PC-3 (cell line): ENCODE measurements at regions not wholly inside any gene's neighbourhood (a gene's known extent, or its start where the extent isn't known, plus 50 kb on each side); places are given as distances from the start of the nearest gene placed in this dataset.
"Not testable (repeated sequence)": the region's sequence is repeated elsewhere in the genome, so short reads cannot be mapped to it uniquely, and the experiment has no call there.

Experiments
- CTCF ChIP-seq: fragments of 300-600 bp; sonication (generic); conservative IDR thresholded peaks from 2 replicates; pipeline ENCODE4 v1.5.1; 2017; ENCODE audit warnings: antibody characterized with exemption, low read depth, mild to moderate bottlenecking, low read length
- EZH2 ChIP-seq: fragments of 300-600 bp; sonication (generic); IDR thresholded peaks from one replicate; pipeline ENCODE4 v1.6.1; 2017; ENCODE audit warnings: antibody characterized with exemption, mild to moderate bottlenecking, low read length; ENCODE audit not compliant: unreplicated experiment
- EZH2phosphoT487 ChIP-seq: fragments of 300-600 bp; sonication (generic); IDR thresholded peaks from 2 replicates; pipeline ENCODE4 v1.6.1; 2018; ENCODE audit warnings: mild to moderate bottlenecking, antibody characterized with exemption, low read length, borderline replicate concordance

GRCh38 chr10:38315090-38315805 lies 221.1 kb downstream of the ZNF37A start:
- not testable (repeated sequence) for TF ChIP-seq CTCF, EZH2phosphoT487, EZH2
